PFSK-1 (cell line): ENCODE measurements at regions not wholly inside any gene's neighbourhood (a gene's known extent, or its start where the extent isn't known, plus 50 kb on each side); places are given as distances from the start of the nearest gene placed in this dataset.

Source experiments
- POLR2AphosphoS5 ChIP-seq: IDR thresholded peaks from 2 replicates; pipeline ENCODE4 v1.6.1; 2012; ENCODE audit warnings: low read depth, mild to moderate bottlenecking, control low read depth, low read length, moderate library complexity
- TF ChIP-seq, protein P1 (sequence below), 2 experiments: IDR thresholded peaks; 2 replicates each; pipeline versions ENCODE4 v1.6.1 to v1.8.0; 2011 to 2012; ENCODE audit warnings: low read depth in 2 of 2, low read length in 2 of 2, control low read depth in 1 of 2, inconsistent platforms in 1 of 2, mild to moderate bottlenecking in 1 of 2, moderate library complexity in 1 of 2; ENCODE audit not compliant: insufficient read depth in 1 of 2

- TF ChIP-seq POLR2AphosphoS5: no peak
- TF ChIP-seq, protein P1, sequence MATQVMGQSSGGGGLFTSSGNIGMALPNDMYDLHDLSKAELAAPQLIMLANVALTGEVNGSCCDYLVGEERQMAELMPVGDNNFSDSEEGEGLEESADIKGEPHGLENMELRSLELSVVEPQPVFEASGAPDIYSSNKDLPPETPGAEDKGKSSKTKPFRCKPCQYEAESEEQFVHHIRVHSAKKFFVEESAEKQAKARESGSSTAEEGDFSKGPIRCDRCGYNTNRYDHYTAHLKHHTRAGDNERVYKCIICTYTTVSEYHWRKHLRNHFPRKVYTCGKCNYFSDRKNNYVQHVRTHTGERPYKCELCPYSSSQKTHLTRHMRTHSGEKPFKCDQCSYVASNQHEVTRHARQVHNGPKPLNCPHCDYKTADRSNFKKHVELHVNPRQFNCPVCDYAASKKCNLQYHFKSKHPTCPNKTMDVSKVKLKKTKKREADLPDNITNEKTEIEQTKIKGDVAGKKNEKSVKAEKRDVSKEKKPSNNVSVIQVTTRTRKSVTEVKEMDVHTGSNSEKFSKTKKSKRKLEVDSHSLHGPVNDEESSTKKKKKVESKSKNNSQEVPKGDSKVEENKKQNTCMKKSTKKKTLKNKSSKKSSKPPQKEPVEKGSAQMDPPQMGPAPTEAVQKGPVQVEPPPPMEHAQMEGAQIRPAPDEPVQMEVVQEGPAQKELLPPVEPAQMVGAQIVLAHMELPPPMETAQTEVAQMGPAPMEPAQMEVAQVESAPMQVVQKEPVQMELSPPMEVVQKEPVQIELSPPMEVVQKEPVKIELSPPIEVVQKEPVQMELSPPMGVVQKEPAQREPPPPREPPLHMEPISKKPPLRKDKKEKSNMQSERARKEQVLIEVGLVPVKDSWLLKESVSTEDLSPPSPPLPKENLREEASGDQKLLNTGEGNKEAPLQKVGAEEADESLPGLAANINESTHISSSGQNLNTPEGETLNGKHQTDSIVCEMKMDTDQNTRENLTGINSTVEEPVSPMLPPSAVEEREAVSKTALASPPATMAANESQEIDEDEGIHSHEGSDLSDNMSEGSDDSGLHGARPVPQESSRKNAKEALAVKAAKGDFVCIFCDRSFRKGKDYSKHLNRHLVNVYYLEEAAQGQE (IDR thresholded peaks at IDR 0.05; ENCODE audit: insufficient read depth in 1 of 2, low read depth in 2 of 2, low read length in 2 of 2): no peak
These were observed 95.0 kb downstream of the DUSP6 start for GRCh38 chr12:89257340-89257739.
